ENCODE measurements at regions not wholly inside any gene's neighbourhood (a gene's known extent, or its start where the extent isn't known, plus 50 kb on each side); places are given as distances from the start of the nearest gene placed in this dataset.

- no peaks in the 10 kb centered on the region for H3K27me3 ChIP-seq
- DNase-seq (ENCODE audit: low read depth in 1 of 2, low spot score in 1 of 2): no peak
- no peaks in the 10 kb centered on the region for H3K36me3 ChIP-seq
- no peak for TF ChIP-seq CTCF (IDR thresholded peaks at IDR 0.05; ENCODE audit: low read depth, low read length)
- no peaks in the 10 kb centered on the region for H3K4me1 ChIP-seq (ENCODE audit: low read depth)
- no peak overlapping the region for H3K27ac ChIP-seq
- no peak overlapping the region for H3K4me3 ChIP-seq
- H3K9me3 ChIP-seq (ENCODE audit: low read depth): no peaks in the 10 kb centered on the region
Observed at GRCh38 chr6:155738602-155739105, 283.0 kb upstream of the NOX3 start.

GRCh38 chr6:155717374-155717773 lies 261.7 kb upstream of the NOX3 start:
- Histone ChIP-seq H3K9me3 (ENCODE audit: low read depth) (no peaks in the 10 kb centered on the region), H3K4me3 (no peak overlapping the region), H3K36me3 (no peaks in the 10 kb centered on the region), H3K4me1 (ENCODE audit: low read depth) (no peaks in the 10 kb centered on the region), H3K27ac (no peak overlapping the region), H3K27me3 (no peaks in the 10 kb centered on the region)
- no peak for TF ChIP-seq CTCF (IDR thresholded peaks at IDR 0.05; ENCODE audit: low read depth, low read length)
- no peak for DNase-seq (ENCODE audit: low read depth in 1 of 2, low spot score in 1 of 2)

GRCh38 chr6:155710704-155711103 lies 255.1 kb upstream of the NOX3 start:
- no peak for DNase-seq (ENCODE audit: low read depth in 1 of 2, low spot score in 1 of 2)
- TF ChIP-seq CTCF (IDR thresholded peaks at IDR 0.05; ENCODE audit: low read depth, low read length): no peak
- Histone ChIP-seq H3K27ac (no peak overlapping the region), H3K4me1 (ENCODE audit: low read depth) (no peaks in the 10 kb centered on the region), H3K36me3 (no peaks in the 10 kb centered on the region), H3K4me3 (no peak overlapping the region), H3K27me3 (no peaks in the 10 kb centered on the region), H3K9me3 (ENCODE audit: low read depth) (no peaks in the 10 kb centered on the region)

- Histone ChIP-seq H3K27me3 (no peaks in the 10 kb centered on the region), H3K4me3 (no peak overlapping the region), H3K4me1 (ENCODE audit: low read depth) (no peaks in the 10 kb centered on the region), H3K9me3 (ENCODE audit: low read depth) (no peaks in the 10 kb centered on the region), H3K36me3 (no peaks in the 10 kb centered on the region), H3K27ac (no peak overlapping the region)
- TF ChIP-seq CTCF (IDR thresholded peaks at IDR 0.05; ENCODE audit: low read depth, low read length): no peak
- no peak for DNase-seq (ENCODE audit: low read depth in 1 of 2, low spot score in 1 of 2)
Observed at GRCh38 chr6:155709262-155709661, 253.6 kb upstream of the NOX3 start.

GRCh38 chr6:155708100-155708499 lies 252.5 kb upstream of the NOX3 start:
- no peaks in the 10 kb centered on the region for H3K9me3 ChIP-seq (ENCODE audit: low read depth)
- no peaks in the 10 kb centered on the region for H3K4me1 ChIP-seq (ENCODE audit: low read depth)
- no peaks in the 10 kb centered on the region for H3K36me3 ChIP-seq
- TF ChIP-seq CTCF (IDR thresholded peaks at IDR 0.05; ENCODE audit: low read depth, low read length): no peak
- no peak overlapping the region for H3K4me3 ChIP-seq
- no peak for DNase-seq (ENCODE audit: low read depth in 1 of 2, low spot score in 1 of 2)
- H3K27ac ChIP-seq: no peak overlapping the region
- H3K27me3 ChIP-seq: no peaks in the 10 kb centered on the region

GRCh38 chr6:155706806-155707205 lies 251.2 kb upstream of the NOX3 start:
- H3K4me1 ChIP-seq (ENCODE audit: low read depth): no peaks in the 10 kb centered on the region
- TF ChIP-seq CTCF (IDR thresholded peaks at IDR 0.05; ENCODE audit: low read depth, low read length): no peak
- DNase-seq (ENCODE audit: low read depth in 1 of 2, low spot score in 1 of 2): no peak

More at GRCh38 chr6:155706806-155707205, 251.2 kb upstream of the NOX3 start:
- no peak overlapping the region for H3K4me3 ChIP-seq
- H3K9me3 ChIP-seq (ENCODE audit: low read depth): no peaks in the 10 kb centered on the region
- H3K27ac ChIP-seq: no peak overlapping the region
- H3K27me3 ChIP-seq: no peaks in the 10 kb centered on the region
- H3K36me3 ChIP-seq: no peaks in the 10 kb centered on the region
